SK-N-MC (cell line): ENCODE measurements at regions not wholly inside any gene's neighbourhood (a gene's known extent, or its start where the extent isn't known, plus 50 kb on each side); places are given as distances from the start of the nearest gene placed in this dataset.

Experiments
- DNase-seq: peaks from one replicate; pipeline ENCODE4 v3.0.0-alpha.2; 2011; ENCODE audit warnings: low read depth, low spot score
- H3K27ac ChIP-seq: fragments of 200-600 bp; sonication (generic); 2 replicates; pipeline ENCODE4 v1.5.1; 2016; ENCODE audit warnings: mixed run types
- H3K36me3 ChIP-seq: fragments of 200-600 bp; sonication (generic); 2 replicates; pipeline ENCODE4 v1.6.1; 2017; ENCODE audit warnings: antibody characterized with exemption, low read length, mixed read lengths; ENCODE audit not compliant: insufficient read depth
- H3K4me3 ChIP-seq: fragments of 200-600 bp; sonication (generic); 2 replicates; pipeline ENCODE4 v1.5.1; 2016
- H3K9ac ChIP-seq: fragments of 200-600 bp; sonication (generic); 2 replicates; pipeline ENCODE4 v1.8.0; 2017; ENCODE audit warnings: mixed run types, mixed read lengths; ENCODE audit not compliant: insufficient read length
- H3K9me3 ChIP-seq: fragments of 200-600 bp; sonication (generic); 2 replicates; pipeline ENCODE4 v1.6.1; 2017; ENCODE audit warnings: low read depth, mild to moderate bottlenecking, antibody characterized with exemption, low read length, moderate library complexity, mixed read lengths
- EZH2 ChIP-seq: fragments of 200-600 bp; sonication (generic); IDR thresholded peaks from one replicate; pipeline ENCODE4 v1.6.1; 2017; ENCODE audit warnings: antibody characterized with exemption
- FOXP2 ChIP-seq: optimal IDR thresholded peaks from 2 replicates; pipeline ENCODE3; 2011; ENCODE audit warnings: mild to moderate bottlenecking, moderate library complexity; ENCODE audit not compliant: insufficient read depth; ENCODE audit errors: extremely low read length, control extremely low read depth
- POLR2AphosphoS5 ChIP-seq: IDR thresholded peaks from 2 replicates; pipeline ENCODE4 v1.6.1; 2012; ENCODE audit warnings: mild to moderate bottlenecking, low read depth, low read length, borderline replicate concordance

DNA sequence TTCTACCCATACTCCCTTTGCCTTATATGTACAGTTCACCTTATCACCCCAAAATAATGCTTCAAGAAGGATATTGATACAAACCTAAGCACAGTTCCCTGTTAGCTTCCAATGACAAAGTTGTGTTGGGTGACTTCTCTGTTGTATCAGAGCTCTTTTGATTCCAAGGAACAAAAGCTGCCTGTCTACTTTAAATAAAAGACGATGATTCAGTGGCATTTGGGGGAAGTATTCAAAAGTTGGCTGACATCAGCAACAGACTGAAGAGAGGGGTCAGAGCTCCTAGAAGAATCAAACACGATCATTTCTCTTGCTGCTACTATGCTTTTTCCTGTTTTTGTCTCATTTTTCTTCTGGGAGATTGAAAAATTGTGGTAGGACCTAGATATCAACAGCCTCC is 69.4 kb upstream of the CA10 start:
- TF ChIP-seq FOXP2 (no peak), EZH2 (no peak), POLR2AphosphoS5 (no peak)
- H3K36me3 ChIP-seq, result no peaks in the 10 kb centered on the region
- no peak for DNase-seq
- no peak overlapping the region for H3K27ac ChIP-seq
- no peaks in the 10 kb centered on the region for H3K9me3 ChIP-seq
- H3K9ac ChIP-seq, result no peak overlapping the region
- H3K4me3 ChIP-seq, result no peak overlapping the region

DNA sequence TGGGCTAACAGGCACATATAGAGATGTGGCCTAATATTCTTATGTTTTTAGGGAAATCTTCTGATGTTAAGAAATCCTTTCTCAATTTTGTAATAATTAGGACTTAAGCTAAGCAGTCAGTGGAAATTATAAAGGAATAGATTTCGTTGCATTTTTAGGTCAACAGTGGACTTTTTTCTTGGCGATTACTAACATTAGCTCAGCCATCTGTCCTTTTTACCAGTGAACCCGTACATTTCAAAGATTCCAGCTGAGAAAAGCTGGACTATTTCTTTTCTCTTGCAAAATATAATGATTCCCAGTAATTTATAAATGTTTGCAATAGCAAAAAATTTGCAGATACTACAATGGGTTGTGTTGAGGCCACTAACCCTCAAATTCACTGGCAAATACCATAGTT is 54.9 kb upstream of the CA10 start:
- Histone ChIP-seq H3K9ac (no peak overlapping the region), H3K36me3 (no peaks in the 10 kb centered on the region), H3K9me3 (no peaks in the 10 kb centered on the region), H3K27ac (no peak overlapping the region), H3K4me3 (no peak overlapping the region)
- DNase-seq, result no peak
- TF ChIP-seq FOXP2, result no peak
- no peak for TF ChIP-seq POLR2AphosphoS5

DNA sequence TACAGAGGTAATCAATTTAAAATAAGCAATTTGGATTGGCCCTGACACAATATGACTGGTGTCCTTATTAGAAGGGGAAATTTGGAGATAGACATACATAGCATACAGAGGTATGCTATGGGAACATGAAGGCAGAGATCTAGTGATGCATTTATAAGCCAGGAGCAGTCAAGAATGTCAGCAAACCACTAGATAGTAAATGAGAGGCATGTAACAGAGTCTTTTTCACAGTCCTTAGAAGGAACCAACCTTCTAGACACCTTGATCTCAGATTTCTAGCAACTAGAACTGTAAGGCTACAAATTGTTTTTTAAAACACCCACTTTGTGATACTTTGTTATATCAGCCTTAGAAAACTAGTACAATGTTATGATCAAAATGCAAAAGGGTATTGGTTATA is 54.3 kb upstream of the CA10 start:
- no peaks in the 10 kb centered on the region for H3K36me3 ChIP-seq
- no peak overlapping the region for H3K9ac ChIP-seq
- H3K4me3 ChIP-seq, result no peak overlapping the region
- no peak for DNase-seq
- H3K9me3 ChIP-seq, result no peaks in the 10 kb centered on the region
- no peak overlapping the region for H3K27ac ChIP-seq
- no peak for TF ChIP-seq EZH2
- TF ChIP-seq FOXP2, result no peak
- no peak for TF ChIP-seq POLR2AphosphoS5

DNA sequence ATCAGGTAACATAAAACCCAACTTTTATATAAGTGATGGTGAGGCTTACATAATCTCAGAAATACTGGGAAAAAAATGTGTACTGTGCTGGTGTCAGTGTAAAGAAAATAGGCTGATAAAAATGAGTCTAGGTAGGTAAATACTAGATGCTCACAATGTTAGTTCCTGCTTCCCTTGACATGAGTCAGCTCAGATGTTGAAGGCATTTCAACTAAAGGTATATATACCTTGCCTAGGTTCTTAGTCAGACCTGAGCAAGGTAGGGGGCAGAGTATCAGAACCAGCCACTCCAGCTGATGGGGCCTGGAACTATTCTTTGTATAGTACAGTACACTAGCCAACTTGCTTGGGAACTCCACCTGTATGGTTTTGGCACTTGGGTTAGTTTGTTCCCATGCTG is 51.0 kb upstream of the CA10 start:
- no peak overlapping the region for H3K4me3 ChIP-seq
- TF ChIP-seq EZH2 (no peak), FOXP2 (no peak), POLR2AphosphoS5 (no peak)

More for the DNA sequence above, 51.0 kb upstream of the CA10 start:
- Histone ChIP-seq H3K36me3 (no peaks in the 10 kb centered on the region), H3K27ac (no peak overlapping the region), H3K9ac (no peak overlapping the region), H3K9me3 (no peaks in the 10 kb centered on the region)
- no peak for DNase-seq
